Testis (tissue), 2 donors: ENCODE measurements at regions not wholly inside any gene's neighbourhood (a gene's known extent, or its start where the extent isn't known, plus 50 kb on each side); places are given as distances from the start of the nearest gene placed in this dataset.

Source experiments
- POLR2A ChIP-seq: fragments of 450-650 bp; IDR thresholded peaks from one replicate; pipeline ENCODE4 v1.6.1; 2017; ENCODE audit warnings: antibody characterized with exemption, mild to moderate bottlenecking, moderate library complexity
- TF ChIP-seq, protein P1 (sequence below), 3 experiments: fragments of 450-650 bp in 2 of 3; fragments of 200-600 bp in 1 of 3; sonication (generic) in 1 of 3; IDR thresholded peaks; one replicate each; pipeline ENCODE4 v1.5.1; 2016 to 2019; ENCODE audit warnings: antibody characterized with exemption in 3 of 3, mild to moderate bottlenecking in 2 of 3, moderate library complexity in 1 of 3

GRCh38 chr5:67266654-67267350 is 70.2 kb upstream of the CD180 start:
- TF ChIP-seq, protein P1, sequence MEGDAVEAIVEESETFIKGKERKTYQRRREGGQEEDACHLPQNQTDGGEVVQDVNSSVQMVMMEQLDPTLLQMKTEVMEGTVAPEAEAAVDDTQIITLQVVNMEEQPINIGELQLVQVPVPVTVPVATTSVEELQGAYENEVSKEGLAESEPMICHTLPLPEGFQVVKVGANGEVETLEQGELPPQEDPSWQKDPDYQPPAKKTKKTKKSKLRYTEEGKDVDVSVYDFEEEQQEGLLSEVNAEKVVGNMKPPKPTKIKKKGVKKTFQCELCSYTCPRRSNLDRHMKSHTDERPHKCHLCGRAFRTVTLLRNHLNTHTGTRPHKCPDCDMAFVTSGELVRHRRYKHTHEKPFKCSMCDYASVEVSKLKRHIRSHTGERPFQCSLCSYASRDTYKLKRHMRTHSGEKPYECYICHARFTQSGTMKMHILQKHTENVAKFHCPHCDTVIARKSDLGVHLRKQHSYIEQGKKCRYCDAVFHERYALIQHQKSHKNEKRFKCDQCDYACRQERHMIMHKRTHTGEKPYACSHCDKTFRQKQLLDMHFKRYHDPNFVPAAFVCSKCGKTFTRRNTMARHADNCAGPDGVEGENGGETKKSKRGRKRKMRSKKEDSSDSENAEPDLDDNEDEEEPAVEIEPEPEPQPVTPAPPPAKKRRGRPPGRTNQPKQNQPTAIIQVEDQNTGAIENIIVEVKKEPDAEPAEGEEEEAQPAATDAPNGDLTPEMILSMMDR (IDR thresholded peaks at IDR 0.05) = no peak
- TF ChIP-seq POLR2A = no peak
